ENCODE measurements at regions not wholly inside any gene's neighbourhood (a gene's known extent, or its start where the extent isn't known, plus 50 kb on each side); places are given as distances from the start of the nearest gene placed in this dataset.

DNA sequence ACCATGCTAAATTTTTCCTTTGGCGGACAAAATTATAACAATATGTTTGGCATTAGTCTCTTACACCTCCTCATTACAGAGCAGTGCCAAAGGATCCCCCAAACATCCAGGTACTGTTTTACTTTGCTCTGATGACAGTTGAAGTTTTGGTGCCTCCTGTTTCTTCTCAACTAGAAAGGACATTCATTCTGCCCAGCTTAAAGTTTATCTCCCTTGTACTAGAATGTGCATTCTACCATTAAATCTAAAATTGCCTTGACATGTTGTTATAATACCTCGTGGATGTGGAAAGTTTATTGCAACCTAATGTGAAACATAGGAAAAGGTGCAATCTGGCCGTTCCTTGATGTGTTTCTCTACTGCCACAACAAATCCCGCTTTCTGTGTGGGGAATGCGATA is 173.4 kb downstream of the KITLG start:
- H3F3A ChIP-seq (ENCODE audit: low read depth): no peaks in the 10 kb centered on the region
- H3K27me3 ChIP-seq (ENCODE audit: insufficient read depth, low read length, poor library complexity, severe bottlenecking): no peaks in the 10 kb centered on the region
- H3K36me3 ChIP-seq (ENCODE audit: insufficient read depth, low read length): no peaks in the 10 kb centered on the region
- TF ChIP-seq, protein P1, sequence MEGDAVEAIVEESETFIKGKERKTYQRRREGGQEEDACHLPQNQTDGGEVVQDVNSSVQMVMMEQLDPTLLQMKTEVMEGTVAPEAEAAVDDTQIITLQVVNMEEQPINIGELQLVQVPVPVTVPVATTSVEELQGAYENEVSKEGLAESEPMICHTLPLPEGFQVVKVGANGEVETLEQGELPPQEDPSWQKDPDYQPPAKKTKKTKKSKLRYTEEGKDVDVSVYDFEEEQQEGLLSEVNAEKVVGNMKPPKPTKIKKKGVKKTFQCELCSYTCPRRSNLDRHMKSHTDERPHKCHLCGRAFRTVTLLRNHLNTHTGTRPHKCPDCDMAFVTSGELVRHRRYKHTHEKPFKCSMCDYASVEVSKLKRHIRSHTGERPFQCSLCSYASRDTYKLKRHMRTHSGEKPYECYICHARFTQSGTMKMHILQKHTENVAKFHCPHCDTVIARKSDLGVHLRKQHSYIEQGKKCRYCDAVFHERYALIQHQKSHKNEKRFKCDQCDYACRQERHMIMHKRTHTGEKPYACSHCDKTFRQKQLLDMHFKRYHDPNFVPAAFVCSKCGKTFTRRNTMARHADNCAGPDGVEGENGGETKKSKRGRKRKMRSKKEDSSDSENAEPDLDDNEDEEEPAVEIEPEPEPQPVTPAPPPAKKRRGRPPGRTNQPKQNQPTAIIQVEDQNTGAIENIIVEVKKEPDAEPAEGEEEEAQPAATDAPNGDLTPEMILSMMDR (conservative IDR thresholded peaks at IDR 0.05; ENCODE audit: low read length): no peak
- TF ChIP-seq EZH2phosphoT487 (IDR thresholded peaks at IDR 0.05; ENCODE audit: borderline replicate concordance): no peak
- no peaks in the 10 kb centered on the region for H3K9me3 ChIP-seq (ENCODE audit: insufficient read depth, low read depth, low read length)
- no peaks in the 10 kb centered on the region for H3K9me2 ChIP-seq (replicated peaks; ENCODE audit: low read depth, low read length)
- no peak overlapping the region for H3K4me2 ChIP-seq (ENCODE audit: low read depth, low read length, poor library complexity, severe bottlenecking)
- no peaks in the 10 kb centered on the region for H3K4me1 ChIP-seq (ENCODE audit: insufficient read depth, low read length, poor library complexity, severe bottlenecking)
- no peak overlapping the region for H2AFZ ChIP-seq (ENCODE audit: low read length)
- no peaks in the 10 kb centered on the region for H4K20me1 ChIP-seq (ENCODE audit: insufficient read depth, low read length, poor library complexity, severe bottlenecking)
- no peak overlapping the region for H3K9ac ChIP-seq (ENCODE audit: low read depth, low read length, poor library complexity, severe bottlenecking)
- H3K79me2 ChIP-seq (ENCODE audit: insufficient read depth, low read length): no peaks in the 10 kb centered on the region
- H3K4me3 ChIP-seq (ENCODE audit: low read length, poor library complexity, severe bottlenecking): no peak overlapping the region

GRCh38 chr12:88408823-88409222 is 171.4 kb downstream of the KITLG start:
- Histone ChIP-seq H2AFZ (ENCODE audit: low read length) (no peak overlapping the region), H3K9me2 (replicated peaks; ENCODE audit: low read depth, low read length) (no peaks in the 10 kb centered on the region), H3K9ac (ENCODE audit: low read depth, low read length, poor library complexity, severe bottlenecking) (no peak overlapping the region), H3K9me3 (ENCODE audit: insufficient read depth, low read depth, low read length) (no peaks in the 10 kb centered on the region), H3K79me2 (ENCODE audit: insufficient read depth, low read length) (no peaks in the 10 kb centered on the region), H3K4me2 (ENCODE audit: low read depth, low read length, poor library complexity, severe bottlenecking) (no peak overlapping the region), H3K4me3 (ENCODE audit: low read length, poor library complexity, severe bottlenecking) (no peak overlapping the region), H3K27me3 (ENCODE audit: insufficient read depth, low read length, poor library complexity, severe bottlenecking) (no peaks in the 10 kb centered on the region), H3K36me3 (ENCODE audit: insufficient read depth, low read length) (no peaks in the 10 kb centered on the region), H3K4me1 (ENCODE audit: insufficient read depth, low read length, poor library complexity, severe bottlenecking) (no peaks in the 10 kb centered on the region), H3F3A (ENCODE audit: low read depth) (no peaks in the 10 kb centered on the region), H4K20me1 (ENCODE audit: insufficient read depth, low read length, poor library complexity, severe bottlenecking) (no peaks in the 10 kb centered on the region)
- no peak for TF ChIP-seq EZH2phosphoT487 (IDR thresholded peaks at IDR 0.05; ENCODE audit: borderline replicate concordance)
- TF ChIP-seq, protein P1 (conservative IDR thresholded peaks at IDR 0.05; ENCODE audit: low read length): no peak

GRCh38 chr12:88409257-88409656 is 171.0 kb downstream of the KITLG start:
- Histone ChIP-seq H3K9me3 (ENCODE audit: insufficient read depth, low read depth, low read length) (no peaks in the 10 kb centered on the region), H3K4me3 (ENCODE audit: low read length, poor library complexity, severe bottlenecking) (no peak overlapping the region), H2AFZ (ENCODE audit: low read length) (no peak overlapping the region), H3F3A (ENCODE audit: low read depth) (no peaks in the 10 kb centered on the region), H3K36me3 (ENCODE audit: insufficient read depth, low read length) (no peaks in the 10 kb centered on the region), H4K20me1 (ENCODE audit: insufficient read depth, low read length, poor library complexity, severe bottlenecking) (no peaks in the 10 kb centered on the region), H3K27me3 (ENCODE audit: insufficient read depth, low read length, poor library complexity, severe bottlenecking) (no peaks in the 10 kb centered on the region), H3K4me2 (ENCODE audit: low read depth, low read length, poor library complexity, severe bottlenecking) (no peak overlapping the region), H3K9me2 (replicated peaks; ENCODE audit: low read depth, low read length) (no peaks in the 10 kb centered on the region), H3K4me1 (ENCODE audit: insufficient read depth, low read length, poor library complexity, severe bottlenecking) (no peaks in the 10 kb centered on the region), H3K79me2 (ENCODE audit: insufficient read depth, low read length) (no peaks in the 10 kb centered on the region), H3K9ac (ENCODE audit: low read depth, low read length, poor library complexity, severe bottlenecking) (no peak overlapping the region)
- TF ChIP-seq EZH2phosphoT487 (IDR thresholded peaks at IDR 0.05; ENCODE audit: borderline replicate concordance): no peak
- TF ChIP-seq, protein P1 (conservative IDR thresholded peaks at IDR 0.05; ENCODE audit: low read length): no peak
